GM21447 (cell line): ENCODE measurements at regions not wholly inside any gene's neighbourhood (a gene's known extent, or its start where the extent isn't known, plus 50 kb on each side); places are given as distances from the start of the nearest gene placed in this dataset.

Source experiments
- ATAC-seq: cut with Tn5 transposase; IDR thresholded peaks from one replicate; pipeline ENCODE4 v1.9.1; 2021; ENCODE audit not compliant: unreplicated experiment

GRCh38 chr2:234135750-234136221 is 85.3 kb downstream of the SPP2 start:
- no peak for ATAC-seq

DNA sequence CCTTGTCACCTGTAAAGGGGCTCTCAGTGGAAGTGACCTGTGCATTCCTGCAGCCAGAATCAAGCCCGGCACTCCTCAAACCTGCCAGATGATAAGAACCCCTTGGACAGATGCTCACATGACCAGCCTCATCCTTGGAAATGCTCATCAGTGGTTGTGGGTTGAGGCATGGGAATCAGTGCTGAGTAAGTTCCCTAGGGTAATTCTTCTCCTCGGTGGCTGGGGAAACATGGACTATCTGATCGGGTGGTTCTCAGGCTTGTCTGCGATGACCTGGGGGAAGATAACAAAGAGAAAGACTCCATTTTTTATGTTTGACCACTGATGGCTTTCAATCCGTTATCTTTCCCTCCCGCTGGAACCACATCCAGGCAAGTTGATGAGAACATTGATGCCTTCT is 84.0 kb downstream of the SPP2 start:
- no peak for ATAC-seq

GRCh38 chr2:234133004-234133403 is 82.5 kb downstream of the SPP2 start:
- no peak for ATAC-seq

GRCh38 chr2:234130777-234131181 is 80.3 kb downstream of the SPP2 start:
- ATAC-seq, result no peak

- ATAC-seq, result no peak
These were observed 78.1 kb downstream of the SPP2 start for GRCh38 chr2:234128606-234129005.
